GM13977 (cell line): ENCODE measurements at regions not wholly inside any gene's neighbourhood (a gene's known extent, or its start where the extent isn't known, plus 50 kb on each side); places are given as distances from the start of the nearest gene placed in this dataset.

Experiments
- DNase-seq: peaks from one replicate; pipeline ENCODE4 v3.0.0; 2012; ENCODE audit warnings: low spot score
- CTCF ChIP-seq: IDR thresholded peaks from 2 replicates; pipeline ENCODE4 v1.5.1; 2012; ENCODE audit warnings: mild to moderate bottlenecking, control low read depth; ENCODE audit not compliant: insufficient read depth; ENCODE audit errors: extremely low read depth, missing control alignments
- in situ Hi-C: fragments of 300-500 bp; cut with MboI; formaldehyde crosslinking; loops from one replicate; pipeline ENCODE4 v1.12.0; 2022; ENCODE audit warnings: low sequenced_read_pairs, low pct_unique_long_range_greater_than_20kb, mixed read lengths, inconsistent platforms; ENCODE audit not compliant: unreplicated experiment

GRCh38 chr5:87784879-87785495 lies 372.3 kb upstream of the CCNH start:
- no peak for TF ChIP-seq CTCF
- in situ Hi-C loops: loop anchor here (10.0 kb wide), 1 partner anchor 900 kb away; no protein-coding TSS in a partner anchor
- DNase-seq: no peak

- DNase-seq: no peak
- in situ Hi-C loops: loop anchor here (10.0 kb wide), 1 partner anchor 900 kb away; no protein-coding TSS in a partner anchor
- no peak for TF ChIP-seq CTCF
Observed at GRCh38 chr5:87784311-87784710, 371.6 kb upstream of the CCNH start.

GRCh38 chr5:87782916-87783315 lies 370.2 kb upstream of the CCNH start:
- no peak for DNase-seq
- in situ Hi-C loops: loop anchor here (10.0 kb wide), 1 partner anchor 902 kb away; no protein-coding TSS in a partner anchor
- no peak for TF ChIP-seq CTCF

- no peak for DNase-seq
- no peak for TF ChIP-seq CTCF
- in situ Hi-C loops: loop anchor here (10.0 kb wide), 1 partner anchor 903 kb away; no protein-coding TSS in a partner anchor
Observed at GRCh38 chr5:87781976-87782375, 369.2 kb upstream of the CCNH start.

- peak; percentile 91 for TF ChIP-seq CTCF
- in situ Hi-C loops: loop anchor here (10.0 kb wide), 1 partner anchor 904 kb away; no protein-coding TSS in a partner anchor
- peak; percentile 34 for DNase-seq
Observed at GRCh38 chr5:87780831-87781760, 368.4 kb upstream of the CCNH start.

GRCh38 chr5:87778876-87779275 lies 366.1 kb upstream of the CCNH start:
- no peak for TF ChIP-seq CTCF
- DNase-seq: no peak
- in situ Hi-C loops: no loop called here
